ENCODE measurements at regions not wholly inside any gene's neighbourhood (a gene's known extent, or its start where the extent isn't known, plus 50 kb on each side); places are given as distances from the start of the nearest gene placed in this dataset.
"Not testable (repeated sequence)": the region's sequence is repeated elsewhere in the genome, so short reads cannot be mapped to it uniquely, and the experiment has no call there.

DNA sequence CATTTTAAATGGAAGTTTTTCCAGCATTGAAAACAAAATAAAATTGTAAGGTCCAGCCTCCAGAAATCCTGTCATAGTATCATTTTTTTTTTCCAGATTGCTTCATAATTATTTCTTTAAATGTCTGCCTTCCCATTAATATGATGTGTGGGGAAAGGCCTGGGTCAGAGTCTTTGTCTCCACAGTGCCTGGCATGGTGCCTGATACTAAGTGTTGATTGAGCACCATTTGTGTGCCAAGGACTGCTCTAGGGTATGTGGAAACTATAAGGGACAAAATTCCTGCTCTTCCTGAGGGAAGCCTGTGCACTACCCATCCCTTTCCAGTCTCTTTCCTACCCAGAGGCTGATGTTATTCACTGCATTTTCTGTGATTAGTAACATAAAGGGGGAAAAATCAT, 53.1 kb upstream of the BEND4 start:
- DNase-seq (ENCODE audit: low read depth): no peak

DNA sequence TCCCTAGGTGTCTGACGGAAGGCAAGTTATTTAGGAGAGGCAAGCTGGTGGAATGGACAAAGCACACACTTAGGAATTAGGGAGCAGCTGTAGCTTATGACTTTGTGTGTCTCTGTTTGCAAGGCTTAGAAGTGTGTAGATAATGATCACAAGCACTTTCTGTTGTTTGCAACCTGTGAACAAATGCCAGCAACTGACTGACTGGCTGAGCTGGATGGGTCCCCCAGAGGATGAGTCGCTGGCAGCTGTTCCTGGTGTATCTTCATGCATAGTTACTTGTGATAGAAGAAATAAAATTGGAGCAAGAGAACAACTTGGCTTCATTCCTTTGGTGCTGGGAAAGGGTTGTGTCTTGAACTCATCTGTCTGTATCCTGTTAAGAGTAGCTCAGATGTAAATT, 64.2 kb upstream of the BEND4 start:
- DNase-seq (ENCODE audit: low read depth): no peak

DNA sequence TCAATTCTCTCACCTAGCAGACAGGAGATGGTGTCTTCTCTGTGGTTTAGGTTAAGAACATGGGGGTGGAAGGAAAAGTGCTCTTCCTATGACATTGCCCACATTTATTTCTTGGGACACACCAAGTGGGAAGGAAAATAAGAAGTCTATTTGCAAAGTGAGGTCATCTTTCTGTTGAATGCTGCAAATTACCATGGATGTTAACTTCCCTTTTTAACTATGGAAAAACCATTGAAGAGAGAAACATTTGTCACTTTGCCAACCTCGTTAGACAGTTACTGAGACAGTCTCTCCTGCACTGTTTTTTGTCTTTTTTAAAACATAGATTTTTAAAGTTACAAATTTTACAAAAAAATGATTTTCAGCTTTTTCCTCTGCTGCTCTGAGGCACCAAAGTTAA, 72.8 kb upstream of the BEND4 start:
- no peak for DNase-seq (ENCODE audit: low read depth)

DNA sequence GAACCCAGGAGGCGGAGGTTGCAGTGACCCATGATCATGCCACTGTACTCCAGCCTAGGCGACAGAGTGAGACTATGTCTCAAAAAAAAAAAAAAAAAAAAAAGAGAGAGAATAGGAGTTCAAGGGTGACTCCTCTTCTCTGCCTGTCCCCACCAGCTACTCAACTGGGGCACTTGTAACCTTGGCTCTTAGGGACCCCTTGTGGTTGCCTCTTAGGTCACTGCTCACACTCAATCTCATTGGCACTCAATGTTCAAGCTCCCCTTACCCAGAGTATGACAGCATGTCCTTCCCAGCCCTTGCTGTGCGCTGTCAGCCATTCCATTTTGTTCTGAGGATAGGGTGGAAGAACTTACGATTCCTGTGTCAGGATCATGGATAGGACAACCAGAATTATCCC, 82.4 kb upstream of the BEND4 start:
- DNase-seq (ENCODE audit: low read depth): no peak

DNA sequence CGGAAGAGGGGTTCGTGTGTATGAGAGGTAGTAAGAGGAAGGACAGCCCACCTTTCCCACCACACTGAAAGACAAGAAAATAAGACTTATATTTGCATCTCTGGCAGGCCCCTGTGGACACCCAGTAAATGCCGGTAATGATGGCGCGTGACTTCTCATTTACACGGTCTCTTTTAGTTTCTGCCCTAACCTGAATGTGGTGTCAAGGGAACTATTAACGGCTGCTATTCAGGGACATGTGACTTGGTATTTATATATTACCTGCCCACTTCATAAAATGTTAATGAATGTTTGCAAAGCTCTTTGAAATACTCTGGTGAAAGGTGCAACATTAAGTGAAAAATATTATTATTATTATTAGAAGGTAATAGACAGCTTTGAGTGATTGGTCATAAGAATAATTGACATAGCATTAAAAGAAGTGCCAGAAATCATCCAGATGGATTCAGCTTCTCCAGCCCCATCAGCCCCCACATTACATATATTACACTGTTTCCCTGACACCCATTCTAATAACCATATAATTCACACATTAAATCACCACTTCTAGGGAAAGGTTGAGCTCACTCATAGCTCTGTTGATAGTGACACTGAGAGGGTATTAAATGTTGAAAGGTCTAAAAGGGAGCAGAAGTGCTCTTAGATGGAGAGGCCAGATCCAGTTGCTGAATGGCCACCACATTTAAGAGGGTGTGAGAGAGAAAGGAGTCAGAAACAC, 83.0 kb upstream of the BEND4 start:
- DNase-seq (ENCODE audit: low read depth): no peak

DNA sequence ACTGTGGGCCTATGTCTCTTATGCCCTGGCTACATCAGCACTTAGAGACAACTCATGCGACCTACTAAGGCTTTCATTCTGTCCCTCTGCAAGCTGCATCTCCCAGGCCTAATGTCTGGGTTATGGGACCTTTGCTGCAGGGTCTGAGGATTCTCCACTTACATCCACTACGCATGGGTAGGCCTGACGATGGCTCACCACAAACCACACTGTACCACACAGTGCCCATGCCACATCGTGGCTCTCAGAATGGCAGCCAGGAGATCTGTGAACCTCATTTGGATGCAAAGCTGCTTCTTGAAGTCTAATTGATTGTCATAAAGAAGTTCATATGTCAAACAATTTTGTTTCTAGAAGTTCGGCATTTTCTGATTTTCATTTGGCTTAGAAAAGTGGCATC, 84.6 kb upstream of the BEND4 start:
- DNase-seq (ENCODE audit: low read depth): no peak

DNA sequence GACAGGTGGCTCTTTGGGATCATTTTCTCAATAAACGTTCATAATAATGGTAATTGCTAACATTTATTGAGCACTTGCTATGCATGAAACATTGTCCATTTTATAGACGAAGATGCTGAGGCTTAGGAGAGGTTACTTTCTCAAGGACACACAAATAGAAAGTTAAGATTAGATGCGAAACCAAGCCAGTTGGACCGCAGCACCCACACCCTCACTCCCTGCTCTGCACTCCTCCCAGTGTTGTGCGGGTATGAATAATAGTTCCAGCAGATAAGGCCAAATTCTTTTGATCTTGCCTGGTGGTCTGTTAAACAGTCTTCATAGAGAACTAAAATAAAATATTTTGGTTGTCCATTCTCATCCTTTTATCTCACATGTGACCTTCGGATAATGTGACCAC, 85.0 kb upstream of the BEND4 start:
- DNase-seq (ENCODE audit: low read depth): no peak

DNA sequence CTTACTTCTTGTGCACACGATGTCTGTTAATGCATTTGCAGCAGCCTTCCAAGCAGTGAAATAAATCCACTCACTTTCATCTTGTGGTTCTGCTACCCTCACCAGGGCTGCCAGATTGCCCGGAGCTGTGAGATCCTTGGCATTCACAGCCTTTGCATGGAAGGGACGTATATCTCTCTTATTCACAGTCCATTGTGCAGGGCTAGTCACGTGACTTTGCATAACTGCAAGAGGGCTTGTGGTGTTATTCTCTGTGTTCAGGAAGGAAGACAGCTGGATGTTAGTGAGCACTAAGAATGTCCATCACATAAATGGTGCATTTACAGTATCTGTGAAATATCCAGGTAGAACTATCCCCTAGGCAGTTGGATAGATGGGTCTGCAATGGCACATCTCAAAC, 96.5 kb upstream of the BEND4 start:
- DNase-seq (ENCODE audit: low read depth): no peak

DNA sequence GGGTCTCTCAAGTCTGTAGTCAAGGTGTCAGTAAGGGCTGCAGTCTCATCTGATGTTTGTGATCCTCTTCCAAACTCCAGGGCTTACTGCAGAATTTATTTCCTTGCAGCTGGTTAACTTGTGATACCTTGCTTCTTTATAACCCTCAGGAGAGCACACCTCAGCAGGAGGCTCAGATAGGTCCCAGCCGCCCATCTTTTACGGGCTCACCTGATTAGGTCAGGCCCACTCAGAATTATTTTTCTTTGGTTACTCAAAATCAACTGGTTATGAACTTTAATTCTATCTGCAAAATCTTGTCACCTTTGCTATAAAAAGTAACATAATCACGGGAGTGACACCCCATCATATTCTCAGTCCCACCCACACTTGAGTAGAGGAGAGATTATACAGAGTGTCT, 99.9 kb upstream of the BEND4 start:
- DNase-seq (ENCODE audit: low read depth): no peak

DNA sequence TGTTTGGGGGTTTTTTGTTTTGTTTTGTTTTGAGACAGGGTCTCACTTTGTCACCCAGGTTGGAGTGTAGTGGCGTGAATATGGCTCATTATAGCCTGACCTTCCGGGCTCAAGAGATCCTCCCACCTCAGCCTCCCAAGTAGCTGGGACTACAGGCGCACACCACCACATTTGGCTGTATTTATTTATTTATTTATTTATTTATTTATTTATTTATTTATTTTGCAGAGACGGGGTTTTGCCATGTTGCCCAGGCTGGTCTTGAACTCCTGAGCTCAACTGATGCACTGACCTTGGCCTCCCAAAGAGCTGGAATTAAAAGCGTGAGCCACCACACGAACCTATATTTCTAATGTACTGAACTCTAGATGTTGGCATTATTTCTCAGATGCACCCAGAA, 105.2 kb upstream of the BEND4 start:
- not testable (repeated sequence) for DNase-seq (ENCODE audit: low read depth)

DNA sequence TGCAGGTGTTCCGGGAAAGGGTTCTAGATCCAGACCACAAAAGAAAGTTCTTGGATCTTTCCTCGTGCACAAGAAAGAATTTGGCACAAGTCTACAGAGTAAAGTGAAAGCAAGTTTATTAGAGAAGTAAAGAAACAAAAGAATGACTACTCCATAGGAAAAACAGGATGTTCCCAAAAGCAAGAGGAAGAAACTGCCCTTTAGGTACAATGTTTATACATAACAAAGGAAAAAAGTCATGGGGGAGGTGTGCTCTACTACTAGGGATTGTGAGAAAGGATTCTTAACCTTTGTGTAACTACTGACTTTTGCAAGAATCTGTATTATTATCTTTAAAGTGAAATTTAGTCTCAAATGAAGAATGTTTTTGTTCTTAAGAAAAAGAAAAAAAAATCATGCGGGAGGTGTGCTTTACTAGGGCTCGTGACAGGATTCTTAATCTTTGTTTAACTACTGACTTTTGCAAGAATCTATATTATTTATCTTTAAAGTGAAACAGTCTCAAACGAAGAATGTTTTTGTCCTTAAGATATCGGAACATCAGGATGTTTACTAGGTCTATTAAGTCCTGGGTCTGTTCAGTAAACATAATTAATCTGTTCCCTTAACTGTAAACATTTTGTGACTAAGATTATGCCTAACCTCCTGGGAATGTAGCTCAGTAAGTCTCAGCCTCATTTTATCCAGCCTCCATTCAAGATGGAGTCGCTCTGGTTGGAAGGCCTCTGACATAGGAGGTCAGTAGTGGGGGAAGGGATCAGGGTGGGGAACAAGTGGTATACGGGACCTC, 110.4 kb upstream of the BEND4 start:
- DNase-seq (ENCODE audit: low read depth): no peak

DNA sequence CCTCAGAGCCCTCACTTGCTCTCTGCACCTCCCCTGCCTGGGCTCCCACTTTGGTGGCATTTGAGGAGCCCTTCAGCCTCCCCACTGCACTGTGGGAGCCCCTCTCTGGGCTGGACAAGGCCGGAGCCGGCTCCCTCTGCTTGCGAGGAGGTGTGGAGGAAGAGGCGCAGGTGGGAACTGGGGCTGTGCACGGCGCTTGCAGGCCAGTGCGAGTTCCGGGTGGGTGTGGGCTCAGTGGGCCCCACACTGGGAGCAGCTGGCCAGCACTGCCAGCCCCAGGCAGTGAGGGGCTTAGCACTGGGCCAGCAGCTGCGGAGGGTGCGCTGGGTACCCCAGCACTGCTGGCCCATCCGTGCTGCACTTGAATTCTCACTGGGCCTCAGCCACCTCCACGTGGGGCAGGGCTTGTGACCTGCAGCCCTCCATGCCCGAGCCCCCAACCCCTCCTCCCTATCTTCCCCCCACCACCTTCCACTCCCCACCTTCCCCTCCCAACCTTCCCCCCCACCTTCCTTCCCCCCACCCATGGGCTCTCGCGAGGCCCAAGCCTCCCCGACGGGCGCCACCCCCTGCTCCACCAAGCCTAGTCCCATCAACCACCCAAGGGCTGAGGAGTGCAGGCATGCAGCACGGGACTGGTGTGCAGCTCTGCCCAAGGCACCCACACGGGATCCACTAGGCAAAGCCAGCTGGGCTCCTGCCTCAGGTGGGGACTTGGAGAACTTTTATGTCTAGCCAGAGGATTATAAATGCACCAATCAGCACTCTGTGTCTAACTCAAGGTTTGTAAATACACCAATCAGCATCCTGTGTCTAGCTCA, 113.5 kb upstream of the BEND4 start:
- DNase-seq (ENCODE audit: low read depth): no peak

DNA sequence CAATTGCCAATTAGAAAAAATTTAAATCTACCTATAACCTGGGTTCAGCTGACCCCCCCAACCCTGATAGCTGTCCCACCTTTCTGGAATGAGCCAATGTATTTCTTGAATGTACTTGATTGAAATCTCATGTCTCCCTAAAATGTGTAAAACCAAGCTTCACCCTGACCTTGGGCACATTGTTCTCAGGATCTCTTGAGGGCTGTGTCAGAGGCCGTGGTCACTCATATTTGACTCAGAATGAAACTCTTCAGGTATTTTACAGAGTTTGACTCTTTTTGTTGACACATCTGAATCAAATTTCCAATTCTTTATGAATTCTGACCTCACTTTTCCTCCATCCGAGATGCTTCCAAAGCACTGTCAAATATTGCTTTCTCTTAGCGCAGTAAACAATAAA, 115.3 kb upstream of the BEND4 start:
- DNase-seq (ENCODE audit: low read depth): no peak

DNA sequence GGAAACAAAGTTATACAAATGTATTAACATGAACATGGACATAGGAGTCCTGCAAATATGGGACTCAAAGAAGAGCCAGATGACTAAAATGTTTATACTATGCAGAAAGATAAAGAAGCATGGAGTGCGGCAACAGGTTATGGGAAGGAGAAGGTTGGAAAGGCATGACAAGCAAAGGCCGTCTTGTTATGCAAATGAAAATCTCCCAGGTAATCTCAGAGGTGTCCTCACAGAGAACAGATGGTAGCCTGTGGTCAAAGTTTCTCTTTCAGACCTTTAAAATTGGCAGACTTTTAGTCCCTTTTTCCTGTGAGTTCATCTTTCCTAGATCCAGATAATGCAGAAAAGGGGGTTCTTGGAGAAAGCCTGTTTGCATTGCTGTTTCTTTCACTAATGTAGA, 116.4 kb upstream of the BEND4 start:
- no peak for DNase-seq (ENCODE audit: low read depth)

DNA sequence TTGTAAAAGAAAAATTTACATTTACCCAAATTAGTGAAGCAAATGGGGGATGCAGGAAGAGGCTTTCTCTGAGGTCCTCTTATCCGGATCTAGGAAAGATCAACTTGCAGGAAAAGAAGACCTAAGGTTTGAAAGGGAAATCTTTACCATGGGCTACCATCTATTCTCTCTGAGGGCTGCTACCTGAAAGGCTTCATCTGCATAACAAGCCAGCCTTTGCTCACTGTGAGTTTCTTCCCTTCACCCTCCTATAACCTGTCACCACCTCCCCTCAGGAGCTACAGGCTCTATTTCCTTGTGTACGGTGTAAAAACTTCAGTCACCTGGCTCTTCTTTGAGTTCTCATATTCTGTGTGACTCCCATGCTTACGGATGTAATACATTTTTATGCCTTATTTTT, 118.6 kb upstream of the BEND4 start:
- no peak for DNase-seq (ENCODE audit: low read depth)

DNA sequence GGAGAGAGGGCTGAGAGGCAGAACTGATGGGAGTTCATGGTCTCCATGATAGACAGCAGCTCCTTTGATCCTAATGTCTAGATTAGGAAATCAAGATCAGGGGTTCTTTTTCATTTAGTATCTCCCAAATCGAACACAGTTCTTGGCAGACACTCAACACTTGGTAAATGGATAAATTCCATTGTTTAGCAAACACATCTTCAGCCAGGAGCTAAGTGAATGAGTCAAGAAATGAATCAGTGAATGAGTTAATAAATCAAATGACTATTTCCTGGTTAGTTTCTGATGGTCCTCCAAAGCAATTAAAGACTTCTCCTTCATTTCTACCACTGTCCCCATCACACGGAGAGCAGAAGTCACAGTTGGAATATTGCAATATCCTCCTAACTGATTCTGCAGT, 120.0 kb upstream of the SHISA3 start:
- DNase-seq (ENCODE audit: low read depth): no peak

DNA sequence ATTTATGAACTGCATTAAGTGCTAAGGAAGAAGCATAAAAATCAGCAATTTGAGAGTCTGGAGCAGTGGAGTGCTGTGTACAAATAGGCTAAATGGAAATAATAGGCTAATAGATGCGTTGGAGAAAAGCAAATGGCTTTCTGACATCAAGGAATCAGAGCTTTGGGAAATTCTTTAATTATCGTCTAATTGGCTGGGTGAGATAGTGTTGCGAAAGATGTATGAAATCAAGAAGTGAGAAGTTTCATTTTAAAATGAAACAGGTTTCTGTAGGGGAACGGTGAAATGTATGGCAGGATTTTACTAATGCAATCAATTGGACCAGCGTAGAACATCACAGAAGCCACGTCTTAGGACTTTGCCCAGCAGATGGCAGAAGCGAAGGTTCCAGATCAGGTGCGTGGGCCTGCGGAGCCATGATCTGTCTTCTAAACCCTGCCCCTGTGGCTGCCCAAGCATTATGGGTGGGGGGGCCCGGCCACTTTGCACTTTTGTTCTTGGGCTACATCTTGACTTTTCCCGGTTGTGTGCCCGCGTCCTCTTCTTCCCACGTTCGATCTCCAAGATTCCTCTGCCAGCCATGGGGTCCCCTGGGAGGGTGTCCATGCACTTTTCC, 118.5 kb upstream of the SHISA3 start:
- no peak for DNase-seq (ENCODE audit: low read depth)

DNA sequence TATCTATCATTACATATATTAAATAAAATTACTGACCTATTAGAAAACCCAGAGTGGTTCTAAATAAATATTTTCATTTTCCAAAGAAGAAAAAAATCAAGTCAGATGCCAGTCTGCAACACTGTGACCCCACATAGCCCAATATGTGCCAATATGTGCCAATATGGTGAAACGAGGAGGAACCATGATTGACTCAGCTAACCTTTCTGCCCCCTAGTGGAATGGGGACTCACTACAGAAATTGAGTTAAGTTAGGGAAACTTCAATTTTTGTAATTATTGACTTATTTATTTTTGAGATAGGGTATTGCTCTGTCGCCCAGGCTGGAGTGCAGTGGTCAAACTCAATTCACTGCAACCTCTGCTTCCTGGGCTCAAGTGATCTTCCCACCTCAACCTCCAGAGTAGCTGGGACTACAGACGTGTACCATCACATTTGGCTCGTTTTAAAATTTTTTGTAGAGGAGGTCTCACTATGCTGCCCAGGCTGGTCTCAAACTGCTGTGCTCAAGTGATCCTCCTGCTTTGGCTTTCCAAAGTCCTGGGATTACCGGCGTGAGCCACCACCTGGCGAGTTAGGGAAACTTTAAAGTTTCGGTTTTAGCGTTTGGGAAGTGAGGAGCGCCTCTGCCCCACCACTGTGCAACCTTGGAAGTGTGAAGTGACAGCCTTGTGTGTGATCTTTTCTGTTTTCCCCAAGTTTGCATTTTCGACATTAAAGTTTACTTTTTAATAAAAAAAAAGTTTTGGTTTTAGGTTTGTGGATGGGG, 116.8 kb upstream of the SHISA3 start:
- DNase-seq (ENCODE audit: low read depth): peak; percentile 20

DNA sequence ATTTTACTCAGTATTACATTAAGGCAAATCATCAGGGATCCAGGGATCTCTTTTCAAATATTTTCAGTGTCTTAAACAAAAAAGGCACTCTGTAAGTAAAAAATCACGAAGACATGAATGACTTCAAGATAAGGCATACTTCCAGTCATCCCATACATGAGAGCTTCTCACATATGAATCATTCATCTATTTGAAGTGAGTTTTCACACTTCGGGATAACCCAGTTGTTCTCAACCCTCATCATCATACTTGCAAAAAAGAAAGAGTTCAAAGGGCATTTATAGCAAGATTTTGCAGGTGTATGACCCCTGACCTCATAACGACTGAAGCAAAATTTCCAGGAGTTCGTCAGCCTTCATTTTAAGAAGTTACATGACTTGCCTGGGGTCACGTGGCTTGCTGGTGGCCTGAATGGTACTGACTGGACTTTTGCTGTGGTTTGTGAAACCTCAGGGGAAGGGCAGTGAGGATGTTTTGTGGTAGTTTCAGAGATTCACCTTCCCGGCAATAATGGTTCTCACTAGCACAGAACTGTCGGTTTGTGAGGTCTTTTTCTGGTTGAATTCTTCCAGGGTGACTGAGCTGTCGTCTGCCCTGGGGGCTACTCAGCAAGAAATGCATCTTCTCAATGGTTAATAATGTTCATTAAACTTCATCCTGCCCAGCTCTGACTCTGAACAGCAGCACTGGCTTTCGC, 115.8 kb upstream of the SHISA3 start:
- DNase-seq (ENCODE audit: low read depth): no peak

DNA sequence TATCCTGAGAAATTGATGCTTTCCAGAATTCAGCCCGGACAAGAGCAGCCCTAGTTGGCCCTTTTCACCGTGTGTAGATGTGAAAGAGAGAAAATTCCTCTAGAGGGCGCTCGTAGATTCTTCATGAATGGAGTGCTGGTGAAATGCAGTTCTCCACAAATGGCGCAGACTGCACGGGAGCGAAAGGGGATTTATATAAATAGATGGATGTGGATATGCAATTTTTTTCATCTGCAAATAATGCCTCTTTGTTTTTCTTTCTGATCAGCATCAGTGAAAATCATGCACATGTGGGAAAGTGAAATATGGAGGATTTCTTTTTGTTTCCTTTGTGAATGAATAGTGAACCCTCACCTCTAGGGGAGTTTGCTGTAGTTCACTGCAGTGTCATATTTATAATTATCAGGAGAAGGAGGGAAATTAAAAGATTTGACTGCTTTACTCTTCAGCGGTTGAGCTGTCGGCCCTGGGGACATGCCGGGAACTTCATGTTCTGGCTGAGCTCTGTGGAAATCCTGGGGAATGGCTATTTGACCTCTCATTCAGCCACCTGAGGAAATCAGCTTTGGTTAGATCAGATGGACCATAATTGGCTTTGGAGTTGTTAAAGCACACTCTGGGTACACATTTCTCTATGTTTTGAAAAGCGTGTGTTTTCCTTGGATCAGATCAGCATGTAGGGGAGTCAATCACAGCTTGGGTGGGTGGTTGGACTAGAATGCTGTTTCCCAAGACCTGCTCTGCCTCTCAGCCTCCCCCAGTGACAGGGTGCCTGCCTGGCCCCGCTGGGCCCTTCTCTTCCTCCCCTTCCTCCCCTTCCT, 115.0 kb upstream of the SHISA3 start:
- DNase-seq (ENCODE audit: low read depth): peak; percentile 64

Measured in iris pigment epithelial cell (primary cell).